ENCODE measurements at regions not wholly inside any gene's neighbourhood (a gene's known extent, or its start where the extent isn't known, plus 50 kb on each side); places are given as distances from the start of the nearest gene placed in this dataset.

GRCh38 chr11:81495699-81496292 lies 1237.9 kb downstream of the FAM181B start:
- DNase-seq, result no peak

- no peak for DNase-seq
Measured at GRCh38 chr11:81494431-81494830, 1239.2 kb downstream of the FAM181B start.

GRCh38 chr11:81492923-81493445 lies 1240.7 kb downstream of the FAM181B start:
- DNase-seq, result no peak

GRCh38 chr11:81487109-81487508 lies 1246.6 kb downstream of the FAM181B start:
- no peak for DNase-seq

- DNase-seq, result no peak
Measured at GRCh38 chr11:81484196-81484595, 1249.5 kb downstream of the FAM181B start.

GRCh38 chr11:81477277-81477676 lies 1256.4 kb downstream of the FAM181B start:
- no peak for DNase-seq

GRCh38 chr11:81476345-81476744 lies 1257.3 kb downstream of the FAM181B start:
- no peak for DNase-seq

GRCh38 chr11:81472646-81473045 lies 1261.0 kb downstream of the FAM181B start:
- no peak for DNase-seq

- no peak for DNase-seq
Measured at GRCh38 chr11:81470446-81470845, 1263.2 kb downstream of the FAM181B start.

- no peak for DNase-seq
Measured at GRCh38 chr11:81459766-81460306, 1273.8 kb downstream of the FAM181B start.

- no peak for DNase-seq
Measured at GRCh38 chr11:81449588-81450156, 1284.0 kb downstream of the FAM181B start.

GRCh38 chr11:81444297-81444696 lies 1289.4 kb downstream of the FAM181B start:
- DNase-seq, result no peak

- no peak for DNase-seq
Measured at GRCh38 chr11:81432333-81432732, 1301.3 kb downstream of the FAM181B start.

GRCh38 chr11:81424822-81425221 lies 1308.8 kb downstream of the FAM181B start:
- no peak for DNase-seq

- DNase-seq, result no peak
Measured at GRCh38 chr11:81422402-81422801, 1311.3 kb downstream of the FAM181B start.

- DNase-seq, result no peak
Measured at GRCh38 chr11:81421251-81421860, 1312.3 kb downstream of the FAM181B start.

- DNase-seq, result no peak
Measured at GRCh38 chr11:81420668-81421250, 1312.9 kb downstream of the FAM181B start.

- no peak for DNase-seq
Measured at GRCh38 chr11:81397316-81397715, 1336.3 kb downstream of the FAM181B start.

- no peak for DNase-seq
Measured at GRCh38 chr11:81394311-81394710, 1339.4 kb downstream of the FAM181B start.

- no peak for DNase-seq
Measured at GRCh38 chr11:81388326-81388725, 1345.3 kb downstream of the FAM181B start.

GRCh38 chr11:81380395-81380794 lies 1353.3 kb downstream of the FAM181B start:
- DNase-seq, result no peak

- no peak for DNase-seq
Measured at GRCh38 chr11:81377418-81377817, 1356.2 kb downstream of the FAM181B start.

GRCh38 chr11:81373986-81374385 lies 1359.7 kb downstream of the FAM181B start:
- no peak for DNase-seq

GRCh38 chr11:81368192-81368591 lies 1365.5 kb downstream of the FAM181B start:
- DNase-seq, result no peak

Data from activated CD8-positive, alpha-beta memory T cell treated with anti-CD3 and anti-CD28 coated beads, Interleukin-2, amount 50 U/mL, for 4 hours (primary cell).